Stomach (tissue), 8 donors: ENCODE measurements at regions not wholly inside any gene's neighbourhood (a gene's known extent, or its start where the extent isn't known, plus 50 kb on each side); places are given as distances from the start of the nearest gene placed in this dataset.

Experiments used
- DNase-seq, 2 donors: peaks; one replicate each; pipeline versions ENCODE4 v3.0.0 to v3.0.0-alpha.2; 2013 to 2019
- H3K27ac ChIP-seq, 5 donors: fragments of 200-600 bp in 4 of 5; sonication (generic) in 4 of 5; one replicate each; pipeline ENCODE4 v1.5.1; 2013 to 2019; ENCODE audit warnings: mild to moderate bottlenecking in 1 of 5, moderate library complexity in 1 of 5
- H3K27me3 ChIP-seq, 3 donors: fragments of 200-600 bp; sonication (generic); one replicate each; pipeline ENCODE4 v1.5.1; 2017 to 2019; ENCODE audit warnings: mixed run types in 1 of 3
- H3K36me3 ChIP-seq, 4 donors: fragments of 200-600 bp; sonication (generic); 1 replicate in 3 of 4; 2 replicates in 1 of 4; pipeline ENCODE4 v1.5.1; 2016 to 2019
- H3K4me1 ChIP-seq, 4 donors: fragments of 200-600 bp; sonication (generic); one replicate each; pipeline ENCODE4 v1.5.1; 2016 to 2019
- H3K4me3 ChIP-seq, 4 donors: fragments of 200-600 bp; sonication (generic) in 3 of 4; one replicate each; pipeline ENCODE4 v1.5.1; 2016 to 2019; ENCODE audit warnings: mild to moderate bottlenecking in 1 of 4
- H3K9me3 ChIP-seq, 4 donors: fragments of 200-600 bp; sonication (generic); one replicate each; pipeline ENCODE4 v1.5.1; 2016 to 2019
- EP300 ChIP-seq: sonication (generic); formaldehyde crosslinking; IDR thresholded peaks from one replicate; pipeline ENCODE4 v1.6.1; 2017; ENCODE audit warnings: antibody characterized with exemption
- POLR2A ChIP-seq, 4 donors: fragments of 450-650 bp; IDR thresholded peaks; one replicate each; pipeline ENCODE4 v1.6.1; 2016; ENCODE audit warnings: antibody characterized with exemption in 4 of 4, control low read depth in 2 of 4, mild to moderate bottlenecking in 1 of 4, moderate library complexity in 1 of 4
- POLR2AphosphoS5 ChIP-seq, 3 donors: sonication (generic); formaldehyde crosslinking; IDR thresholded peaks; one replicate each; pipeline ENCODE4 v1.6.1; 2016; ENCODE audit warnings: antibody characterized with exemption in 3 of 3
- WGBS, 5 donors: extraction: QIAGEN DNeasy Blood & Tissue Kit in 3 of 5; methylation state at CpG; one replicate each; pipeline versions ENCODE4 v1.1.5 to v1.1.7; 2013 to 2018; 5-methylcytosine and 5-hydroxymethylcytosine counted together
- intact Hi-C: fragments of 100-400 bp; cut with DNase I; formaldehyde crosslinking; loops from one replicate; pipeline ENCODE4 v1.15.1; 2023; ENCODE audit warnings: low total_unique reads
- TF ChIP-seq, protein P1 (sequence below), 7 experiments: fragments of 450-650 bp in 4 of 7; fragments of 200-600 bp in 3 of 7; sonication (generic) in 3 of 7; IDR thresholded peaks; one replicate each; pipeline ENCODE4 v1.5.1; 2016 to 2019; ENCODE audit warnings: antibody characterized with exemption in 7 of 7, control low read depth in 2 of 7, mild to moderate bottlenecking in 1 of 7
- donor health status: healthy with polysubstance abuse.
- donor health status: Bipolar disorder and iron deficiency.
- donor health status: healthy.

DNA sequence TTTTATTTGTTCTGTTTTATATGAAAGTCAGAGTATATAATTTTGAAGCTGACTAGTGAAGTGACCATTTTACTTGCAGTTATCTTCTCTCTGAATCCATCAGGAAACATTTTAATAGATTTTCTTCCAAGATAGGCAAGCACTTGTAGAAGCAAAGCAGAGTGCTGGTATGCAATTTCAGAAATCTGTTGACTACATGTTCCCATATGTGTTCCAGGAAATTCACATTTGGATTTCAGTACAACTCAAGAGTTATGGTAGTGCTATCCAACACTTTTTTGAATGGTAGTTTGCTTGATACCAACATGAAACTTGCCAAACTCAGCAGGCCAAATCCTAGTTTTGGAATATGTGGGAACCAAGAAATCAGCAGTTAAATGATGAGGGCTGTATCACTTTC is 94.0 kb downstream of the CENPW start:
- intact Hi-C loops: no loop called here
- Histone ChIP-seq H3K4me3 (no peak overlapping the region), H3K27ac (no peak overlapping the region), H3K36me3 (no peaks in the 10 kb centered on the region), H3K9me3 (no peaks in the 10 kb centered on the region), H3K27me3 (no peaks in the 10 kb centered on the region), H3K4me1 (peaks cover 0 to under 1% (median 0%) of the 10 kb centered on the region in 4 donors)
- TF ChIP-seq POLR2A (IDR thresholded peaks at IDR 0.05) (no peak), EP300 (no peak)
- TF ChIP-seq, protein P1, sequence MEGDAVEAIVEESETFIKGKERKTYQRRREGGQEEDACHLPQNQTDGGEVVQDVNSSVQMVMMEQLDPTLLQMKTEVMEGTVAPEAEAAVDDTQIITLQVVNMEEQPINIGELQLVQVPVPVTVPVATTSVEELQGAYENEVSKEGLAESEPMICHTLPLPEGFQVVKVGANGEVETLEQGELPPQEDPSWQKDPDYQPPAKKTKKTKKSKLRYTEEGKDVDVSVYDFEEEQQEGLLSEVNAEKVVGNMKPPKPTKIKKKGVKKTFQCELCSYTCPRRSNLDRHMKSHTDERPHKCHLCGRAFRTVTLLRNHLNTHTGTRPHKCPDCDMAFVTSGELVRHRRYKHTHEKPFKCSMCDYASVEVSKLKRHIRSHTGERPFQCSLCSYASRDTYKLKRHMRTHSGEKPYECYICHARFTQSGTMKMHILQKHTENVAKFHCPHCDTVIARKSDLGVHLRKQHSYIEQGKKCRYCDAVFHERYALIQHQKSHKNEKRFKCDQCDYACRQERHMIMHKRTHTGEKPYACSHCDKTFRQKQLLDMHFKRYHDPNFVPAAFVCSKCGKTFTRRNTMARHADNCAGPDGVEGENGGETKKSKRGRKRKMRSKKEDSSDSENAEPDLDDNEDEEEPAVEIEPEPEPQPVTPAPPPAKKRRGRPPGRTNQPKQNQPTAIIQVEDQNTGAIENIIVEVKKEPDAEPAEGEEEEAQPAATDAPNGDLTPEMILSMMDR (IDR thresholded peaks at IDR 0.05): no peak
- no peak for DNase-seq

DNA sequence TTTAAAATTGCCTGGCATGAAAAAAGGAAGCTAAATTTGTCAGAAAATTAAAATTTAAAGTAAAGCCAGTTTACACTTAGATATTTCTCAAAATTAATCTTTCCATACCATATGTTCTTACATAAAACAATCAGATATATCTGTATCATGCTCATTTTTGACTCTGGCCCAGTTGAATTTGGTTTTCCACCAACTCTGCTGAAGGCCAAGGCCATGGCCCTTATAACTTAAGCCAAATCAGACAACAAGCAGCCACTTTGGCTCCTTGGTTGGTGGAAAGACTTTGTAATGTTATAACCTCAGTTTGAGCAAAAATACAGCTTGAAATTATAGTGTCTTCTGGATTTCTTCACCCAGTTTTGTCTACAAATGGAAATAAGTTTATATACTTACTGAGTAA is 97.3 kb downstream of the CENPW start:
- DNase-seq: no peak
- intact Hi-C loops: no loop called here
- H3K27ac ChIP-seq: no peak overlapping the region
- no peaks in the 10 kb centered on the region for H3K27me3 ChIP-seq
- H3K9me3 ChIP-seq: no peaks in the 10 kb centered on the region
- no peak overlapping the region for H3K4me3 ChIP-seq
- TF ChIP-seq, protein P1 (IDR thresholded peaks at IDR 0.05): no peak
- TF ChIP-seq POLR2AphosphoS5 (IDR thresholded peaks at IDR 0.05): no peak
- TF ChIP-seq POLR2A (IDR thresholded peaks at IDR 0.05): no peak
- TF ChIP-seq EP300: no peak
- no peaks in the 10 kb centered on the region for H3K36me3 ChIP-seq
- peaks cover 0 to 6% (median 0%) of the 10 kb centered on the region in 4 donors for H3K4me1 ChIP-seq

DNA sequence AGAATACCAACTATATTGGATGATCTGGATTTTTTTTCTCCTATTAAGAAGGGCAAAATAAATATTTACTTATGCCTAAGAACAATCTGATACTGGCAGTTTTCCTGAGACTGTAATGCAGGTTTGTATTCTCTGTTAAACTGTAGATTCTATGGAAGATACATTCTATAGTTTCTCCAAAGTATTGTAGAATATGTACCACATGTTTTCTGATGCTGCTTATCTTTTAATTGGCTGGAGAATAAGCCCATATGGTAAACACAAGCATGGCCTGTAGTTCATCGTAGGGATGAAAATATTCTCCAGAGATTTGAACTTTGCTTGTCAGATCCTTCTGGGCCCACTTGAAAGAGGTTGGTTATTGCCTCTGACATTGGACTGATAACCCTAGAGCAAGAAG is 99.1 kb downstream of the CENPW start:
- no peak overlapping the region for H3K4me3 ChIP-seq
- H3K27ac ChIP-seq: no peak overlapping the region
- H3K27me3 ChIP-seq: no peaks in the 10 kb centered on the region
- TF ChIP-seq, protein P1 (IDR thresholded peaks at IDR 0.05): no peak
- TF ChIP-seq EP300 (no peak), POLR2AphosphoS5 (IDR thresholded peaks at IDR 0.05) (no peak), POLR2A (IDR thresholded peaks at IDR 0.05) (no peak)
- WGBS, 5 donors: 22 to 50% (median 31%) methylated on average over 1 of the region's 1 CpG
- no peaks in the 10 kb centered on the region for H3K36me3 ChIP-seq
- intact Hi-C loops: no loop called here
- peaks cover 0 to 6% (median 0%) of the 10 kb centered on the region in 4 donors for H3K4me1 ChIP-seq
- no peak for DNase-seq
- H3K9me3 ChIP-seq: no peaks in the 10 kb centered on the region

DNA sequence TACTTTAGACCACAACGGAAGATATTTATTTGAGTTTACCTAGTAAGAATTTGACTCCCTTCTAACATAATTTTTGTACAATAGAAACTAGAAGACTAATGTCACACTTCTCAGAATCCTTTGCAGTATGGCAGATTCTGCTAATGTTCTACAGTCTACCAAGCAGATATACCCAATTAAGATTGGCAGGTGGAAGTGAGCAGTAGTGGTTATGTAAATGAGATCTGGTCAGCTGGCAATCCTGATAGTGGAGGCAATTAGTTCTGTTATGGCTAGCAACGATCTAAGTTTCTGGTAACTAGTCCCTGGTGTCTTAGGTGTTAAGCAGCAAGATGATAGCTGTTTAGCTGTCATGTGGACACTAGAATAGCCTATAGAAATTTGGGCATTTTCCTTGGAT is 101.0 kb downstream of the CENPW start:
- Histone ChIP-seq H3K27me3 (no peaks in the 10 kb centered on the region), H3K36me3 (no peaks in the 10 kb centered on the region), H3K4me3 (no peak overlapping the region), H3K9me3 (no peaks in the 10 kb centered on the region), H3K27ac (no peak overlapping the region), H3K4me1 (peaks cover 0 to 6% (median 0%) of the 10 kb centered on the region in 4 donors)
- intact Hi-C loops: no loop called here
- 67 to 82% (median 76%) methylated on average over 2 of the region's 2 CpGs for WGBS, 5 donors
- no peak for DNase-seq
- TF ChIP-seq POLR2AphosphoS5 (IDR thresholded peaks at IDR 0.05): no peak
- TF ChIP-seq, protein P1 (IDR thresholded peaks at IDR 0.05): no peak
- no peak for TF ChIP-seq POLR2A (IDR thresholded peaks at IDR 0.05)
- no peak for TF ChIP-seq EP300
